HG03095 (cell line): ENCODE measurements at regions not wholly inside any gene's neighbourhood (a gene's known extent, or its start where the extent isn't known, plus 50 kb on each side); places are given as distances from the start of the nearest gene placed in this dataset.
"Not testable (repeated sequence)": the region's sequence is repeated elsewhere in the genome, so short reads cannot be mapped to it uniquely, and the experiment has no call there.

Source experiments
- ATAC-seq: cut with Tn5 transposase; IDR thresholded peaks from one replicate; pipeline ENCODE4 v1.9.1; 2021; ENCODE audit warnings: moderate library complexity; ENCODE audit not compliant: unreplicated experiment

DNA sequence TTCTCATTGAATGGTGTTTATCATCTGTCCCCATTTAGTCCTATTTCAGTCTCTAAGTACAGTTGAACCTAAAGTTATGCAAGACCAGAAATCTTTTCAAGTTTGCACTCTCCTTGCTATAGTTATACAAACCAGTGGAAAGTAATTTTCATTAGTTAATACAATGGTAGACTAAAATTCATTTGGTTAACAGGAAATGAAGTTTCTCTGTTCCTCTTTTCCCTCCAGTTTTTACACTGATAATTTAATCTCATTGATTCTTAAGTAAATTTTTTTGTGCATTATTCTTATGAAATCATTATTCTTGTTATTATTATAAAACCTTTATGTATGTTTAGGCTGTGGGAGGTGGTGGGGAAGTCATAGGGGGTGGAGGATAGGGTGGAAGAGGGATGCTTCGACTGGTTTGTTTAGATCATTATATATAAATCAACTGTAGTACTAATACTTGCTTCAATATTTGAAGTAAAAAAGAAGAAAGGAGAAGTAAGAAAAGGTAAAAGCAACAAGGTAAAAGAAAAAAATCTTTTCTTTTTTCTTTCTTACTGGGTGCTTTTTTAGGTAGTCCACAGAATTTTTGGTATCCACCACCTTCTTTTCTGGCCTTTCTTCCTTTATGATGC, 104.1 kb downstream of the GPR85 start:
- ATAC-seq, result peak; percentile 70

DNA sequence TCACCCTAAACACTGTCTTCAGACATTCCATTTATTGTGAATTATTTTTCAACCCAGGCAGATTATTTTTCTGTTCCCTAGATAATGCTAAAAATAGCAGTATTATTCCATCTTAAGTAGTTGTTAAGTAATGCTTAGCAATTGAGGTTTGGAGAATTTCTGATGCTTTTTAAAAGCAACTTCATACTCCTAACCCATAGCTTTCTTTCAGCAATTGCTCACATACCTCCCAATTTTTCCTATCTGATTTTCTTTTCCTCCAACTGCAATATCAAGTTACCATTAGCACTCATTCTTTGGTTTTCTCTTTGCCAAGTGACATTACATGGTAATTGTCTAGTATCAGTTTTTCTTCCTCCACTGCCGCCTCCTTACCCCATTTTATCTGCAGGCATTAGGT, 104.7 kb downstream of the GPR85 start:
- peak; percentile 23 for ATAC-seq

DNA sequence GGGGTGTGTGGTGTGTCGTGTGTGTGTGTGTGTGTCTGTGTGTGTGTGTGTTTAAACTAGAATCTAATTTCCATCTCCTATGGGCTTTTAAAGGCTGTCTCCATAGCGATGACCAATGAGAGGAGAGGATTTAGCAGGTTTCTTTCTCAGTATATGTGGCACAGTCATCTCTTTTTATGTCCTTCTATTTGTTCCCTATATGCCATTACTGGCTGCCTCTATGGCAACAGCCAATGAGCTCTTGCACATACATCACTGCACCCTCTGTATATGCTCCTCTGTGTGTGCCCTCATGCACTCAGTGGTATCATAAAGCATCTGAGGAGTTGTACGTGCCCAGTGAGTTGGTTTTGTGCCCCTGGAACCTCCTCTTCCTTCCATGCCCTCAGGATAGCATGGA, 107.6 kb downstream of the GPR85 start:
- not testable (repeated sequence) for ATAC-seq

GRCh38 chr7:112977244-112977955, 109.2 kb downstream of the GPR85 start:
- peak; percentile 40 for ATAC-seq

- ATAC-seq, result peak; percentile 54
These were observed 115.9 kb downstream of the GPR85 start for GRCh38 chr7:112970771-112971170.

GRCh38 chr7:112969946-112970345, 116.7 kb downstream of the GPR85 start:
- no peak for ATAC-seq

DNA sequence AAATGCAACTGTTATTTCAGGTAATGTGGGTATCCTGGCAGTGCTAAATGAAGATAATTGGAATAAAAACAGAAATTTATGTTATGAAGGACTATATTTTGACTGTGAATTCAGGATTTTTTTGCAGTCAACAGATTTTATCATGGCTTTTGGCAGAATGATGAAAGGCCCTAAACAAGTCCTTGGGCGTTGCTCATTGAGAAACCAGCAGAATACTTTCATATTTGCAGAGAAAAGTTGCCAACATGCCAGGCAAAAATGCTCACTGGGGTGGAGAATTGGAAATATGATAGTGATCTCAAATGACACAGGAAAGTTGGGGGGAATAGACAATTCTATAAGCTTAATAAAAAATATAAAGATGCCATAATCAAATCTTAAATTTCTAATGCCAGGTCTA, 121.1 kb downstream of the GPR85 start:
- ATAC-seq, result no peak

GRCh38 chr7:112963634-112964033, 123.0 kb downstream of the GPR85 start:
- ATAC-seq, result no peak

GRCh38 chr7:112962815-112963214, 123.8 kb downstream of the GPR85 start:
- ATAC-seq, result no peak

- ATAC-seq, result no peak
These were observed 127.4 kb downstream of the GPR85 start for GRCh38 chr7:112959276-112959675.

DNA sequence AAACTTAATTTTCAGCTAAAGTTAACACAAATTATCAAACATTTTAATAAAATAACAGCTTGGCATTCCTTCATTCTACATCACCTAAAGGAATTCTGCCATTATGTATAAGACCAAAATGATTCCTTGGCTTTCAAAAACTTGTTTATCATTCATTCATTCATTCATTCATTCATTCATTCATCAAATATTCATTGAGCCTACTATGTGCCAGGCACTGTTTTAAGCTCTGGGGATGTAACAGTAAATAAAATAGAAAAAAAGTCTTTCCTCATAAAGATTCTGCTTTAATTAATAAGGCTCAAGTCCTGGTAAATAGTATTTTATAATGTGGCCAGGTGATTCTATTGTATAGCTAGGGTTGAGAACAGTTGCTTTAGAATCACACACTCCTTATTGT, 127.9 kb downstream of the GPR85 start:
- no peak for ATAC-seq

DNA sequence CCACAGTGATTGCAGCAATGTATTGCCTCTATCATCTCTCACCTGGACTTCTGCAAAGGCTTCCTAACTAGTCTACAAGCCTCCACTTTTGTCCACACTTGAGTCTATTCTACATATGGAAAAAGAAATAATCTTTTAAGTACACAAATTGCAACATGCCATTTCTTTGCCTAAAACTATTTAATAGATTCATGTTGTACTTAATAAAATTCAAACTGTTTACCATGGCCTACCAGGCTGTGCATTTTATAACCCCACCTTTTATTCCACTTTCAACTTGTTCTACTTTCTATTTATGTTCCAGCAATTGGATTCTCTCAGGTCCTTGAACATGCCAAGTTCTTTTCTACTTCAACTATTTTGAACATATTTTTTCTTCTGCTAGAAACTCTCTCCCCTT, 128.7 kb downstream of the GPR85 start:
- ATAC-seq, result no peak

- ATAC-seq, result not testable (repeated sequence)
These were observed 133.6 kb downstream of the GPR85 start for GRCh38 chr7:112953031-112953430.

- ATAC-seq, result no peak
These were observed 135.6 kb downstream of the GPR85 start for GRCh38 chr7:112951070-112951469.

DNA sequence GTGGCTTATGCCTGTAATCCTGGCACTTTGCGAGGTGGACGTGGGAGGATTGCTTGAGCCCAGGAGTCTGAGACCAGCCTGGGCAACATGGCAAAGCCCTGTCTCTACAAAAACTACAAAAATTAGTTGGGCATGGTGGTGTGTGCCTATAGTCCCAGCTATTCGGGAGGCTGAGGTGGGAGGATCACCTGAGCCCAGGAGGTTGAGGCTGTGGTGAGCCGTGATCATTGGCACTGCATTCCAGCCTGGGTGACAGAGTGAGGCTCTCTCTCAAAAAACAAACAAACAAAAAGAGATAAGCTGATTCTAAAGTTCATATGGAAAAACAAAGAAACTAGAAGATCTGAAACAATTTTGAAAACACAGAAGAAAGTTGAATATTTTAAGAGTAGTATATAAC, 136.9 kb downstream of the GPR85 start:
- not testable (repeated sequence) for ATAC-seq

DNA sequence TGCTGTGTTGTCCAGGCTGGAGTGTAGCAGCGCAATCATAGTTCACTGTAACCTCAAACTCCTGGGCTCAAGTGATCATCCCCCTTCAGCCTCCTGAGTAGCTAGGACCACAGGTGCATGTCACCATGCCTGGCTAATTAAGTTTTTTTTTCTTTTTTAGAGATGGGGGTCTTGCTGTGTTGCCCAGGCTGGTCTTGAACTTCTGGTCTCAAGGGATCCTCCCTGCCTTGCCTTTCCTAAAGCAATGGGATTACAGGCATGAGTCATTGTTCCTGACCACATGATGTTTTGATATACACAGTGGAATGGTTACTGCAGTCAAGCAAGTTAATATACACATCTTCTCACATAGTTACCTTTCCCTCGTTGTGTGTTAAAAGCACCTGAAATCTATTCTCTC, 140.3 kb downstream of the GPR85 start:
- no peak for ATAC-seq

- ATAC-seq, result no peak
These were observed 141.6 kb downstream of the GPR85 start for GRCh38 chr7:112945046-112945445.

GRCh38 chr7:112942981-112943380, 143.6 kb downstream of the GPR85 start:
- no peak for ATAC-seq

- ATAC-seq, result not testable (repeated sequence)
These were observed 144.5 kb downstream of the GPR85 start for GRCh38 chr7:112942125-112942524.

DNA sequence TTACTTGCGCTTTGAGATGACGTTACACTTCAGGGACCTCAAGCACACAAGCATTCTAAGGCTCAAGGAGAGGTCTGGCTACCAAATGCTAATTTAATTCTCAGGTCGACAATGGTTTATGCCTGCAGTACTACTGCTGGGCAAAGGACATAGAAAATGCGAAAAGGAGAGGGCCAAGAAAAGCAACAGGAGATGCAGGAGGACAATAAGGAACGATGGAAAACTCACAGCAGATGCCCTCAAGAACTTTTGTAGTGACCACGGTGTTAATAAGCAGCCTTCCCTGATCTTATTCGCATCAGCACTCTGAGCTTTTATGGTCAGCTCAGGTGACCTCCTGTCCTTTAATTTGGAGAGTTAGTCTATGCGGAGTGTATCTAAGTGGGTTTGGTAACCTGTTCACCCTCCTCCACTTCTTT, 146.3 kb downstream of the GPR85 start:
- ATAC-seq, result peak; percentile 39

GRCh38 chr7:112939574-112940313, 146.9 kb downstream of the GPR85 start:
- peak; percentile 97 for ATAC-seq
